ENCODE measurements at regions not wholly inside any gene's neighbourhood (a gene's known extent, or its start where the extent isn't known, plus 50 kb on each side); places are given as distances from the start of the nearest gene placed in this dataset.
"Not testable (repeated sequence)": the region's sequence is repeated elsewhere in the genome, so short reads cannot be mapped to it uniquely, and the experiment has no call there.

DNA sequence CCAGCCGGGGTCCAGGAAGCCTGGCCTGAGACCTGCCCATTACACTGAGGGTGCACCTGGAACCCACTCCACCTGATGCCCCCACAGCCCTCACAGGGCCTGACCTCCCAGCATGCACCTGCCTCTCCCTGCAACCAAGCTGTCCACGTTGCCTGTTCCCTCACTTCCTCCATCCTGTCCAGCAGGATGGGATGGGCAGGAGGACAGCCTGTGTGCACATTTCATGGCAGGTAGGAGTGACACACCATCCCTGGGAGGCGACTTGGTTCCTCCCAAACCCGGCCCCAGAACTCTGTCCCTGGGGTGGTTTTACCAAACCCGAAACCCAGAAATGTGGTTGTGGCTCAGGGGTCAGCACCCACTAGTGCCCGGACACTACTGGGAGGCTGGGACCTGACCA lies 203.8 kb upstream of the ZNF519 start:
- not testable (repeated sequence) for DNase-seq (ENCODE audit: low spot score)

DNA sequence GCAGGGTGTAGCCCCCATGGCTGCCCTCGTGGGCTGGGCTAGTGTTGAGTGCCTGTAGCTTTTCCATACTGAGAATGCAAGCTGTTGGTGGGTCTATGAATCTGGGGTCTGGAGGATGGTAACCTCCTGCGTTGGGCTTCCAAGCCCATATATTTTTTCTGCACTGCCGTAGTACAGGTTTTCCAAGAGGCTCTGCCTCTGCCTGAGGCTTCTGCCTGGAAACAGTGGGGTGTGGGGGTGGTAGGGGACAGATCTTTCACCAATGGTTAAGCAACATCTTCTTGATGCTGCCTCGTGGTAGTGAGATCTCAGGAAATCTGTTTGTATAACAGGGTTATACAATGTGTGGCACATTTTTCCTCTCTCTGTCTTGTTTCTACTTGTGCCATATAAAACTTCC lies 189.0 kb upstream of the ZNF519 start:
- not testable (repeated sequence) for DNase-seq (ENCODE audit: low spot score)

DNA sequence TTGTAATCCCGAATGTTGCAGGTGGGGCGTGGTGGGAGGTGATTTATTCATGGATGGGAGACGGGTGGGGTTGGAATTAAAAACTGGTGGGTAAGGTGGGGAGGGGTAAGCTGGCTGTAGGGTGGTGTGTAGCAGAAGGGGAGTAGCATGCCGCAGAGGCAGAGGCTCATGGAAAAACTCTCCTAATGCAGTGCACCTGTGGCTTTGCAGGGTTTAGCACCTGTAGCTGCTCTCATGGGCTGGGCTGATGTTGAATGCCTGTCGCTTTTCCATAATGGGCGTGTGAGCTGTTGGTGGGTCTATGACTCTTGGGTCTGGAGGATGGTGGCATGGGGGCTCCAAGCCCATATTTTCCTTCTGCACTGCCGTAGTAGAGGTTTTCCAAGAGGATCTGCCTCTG lies 169.0 kb upstream of the ZNF519 start:
- DNase-seq (ENCODE audit: low spot score): not testable (repeated sequence)

DNA sequence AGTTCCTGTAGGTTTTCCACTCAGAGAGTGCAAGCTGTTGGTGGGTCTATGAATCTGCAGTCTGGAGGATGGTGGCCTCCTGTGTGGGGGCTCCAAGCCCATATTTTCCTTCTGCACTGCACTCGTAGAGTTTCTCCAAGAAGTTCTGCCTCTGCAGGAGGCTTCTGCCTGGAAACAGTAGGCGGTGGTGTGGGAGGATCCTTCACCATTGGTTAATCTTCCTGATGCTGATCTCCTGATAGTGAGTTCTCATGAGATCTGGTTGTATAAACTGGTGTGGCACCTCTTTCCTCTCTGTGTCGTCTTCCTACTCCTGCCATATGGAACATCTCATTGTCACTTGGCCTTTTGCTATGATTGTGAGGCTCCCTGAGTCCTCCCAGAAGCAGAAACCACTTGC lies 162.8 kb upstream of the ZNF519 start:
- DNase-seq (ENCODE audit: low spot score): not testable (repeated sequence)

DNA sequence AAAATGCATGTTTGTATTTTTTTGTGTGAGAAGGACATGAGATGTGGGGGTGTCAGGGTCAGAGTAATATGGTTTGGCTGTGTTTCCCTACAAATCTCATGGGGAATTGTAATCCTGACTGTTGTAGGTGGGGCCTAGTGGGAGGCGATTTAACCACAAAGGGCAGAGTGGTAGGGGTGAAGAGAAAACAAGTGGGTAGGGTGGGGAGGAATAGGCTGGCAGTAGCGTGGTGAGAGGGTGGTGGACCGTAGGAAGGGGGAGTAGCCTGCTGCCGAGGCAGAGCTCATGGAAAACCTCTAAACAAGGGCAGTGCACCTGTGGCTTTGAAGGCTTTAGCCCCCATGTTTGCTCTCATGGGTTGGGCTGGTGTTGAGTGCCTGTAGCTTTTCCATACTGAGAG lies 152.8 kb upstream of the ZNF519 start:
- no peak for DNase-seq (ENCODE audit: low spot score)

DNA sequence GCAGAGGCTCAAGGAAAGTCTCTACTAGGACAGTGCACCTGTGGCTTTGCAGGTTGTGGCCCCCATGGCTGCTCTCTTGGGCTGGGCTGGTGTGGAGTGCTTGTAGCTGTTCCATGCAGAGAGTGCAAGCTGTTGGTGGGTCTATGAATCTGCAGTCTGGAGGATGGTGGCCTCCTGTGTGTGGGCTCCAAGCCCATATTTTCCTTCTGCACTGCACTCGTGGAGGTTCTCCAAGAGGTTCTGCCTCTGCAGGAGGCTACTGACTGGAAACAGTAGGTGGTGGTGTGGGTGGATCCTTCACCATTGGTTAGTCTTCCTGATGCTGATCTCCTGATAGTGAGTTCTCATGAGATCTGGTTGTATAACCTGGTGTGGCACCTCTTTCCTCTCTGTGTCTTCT lies 143.2 kb upstream of the ZNF519 start:
- not testable (repeated sequence) for DNase-seq (ENCODE audit: low spot score)

DNA sequence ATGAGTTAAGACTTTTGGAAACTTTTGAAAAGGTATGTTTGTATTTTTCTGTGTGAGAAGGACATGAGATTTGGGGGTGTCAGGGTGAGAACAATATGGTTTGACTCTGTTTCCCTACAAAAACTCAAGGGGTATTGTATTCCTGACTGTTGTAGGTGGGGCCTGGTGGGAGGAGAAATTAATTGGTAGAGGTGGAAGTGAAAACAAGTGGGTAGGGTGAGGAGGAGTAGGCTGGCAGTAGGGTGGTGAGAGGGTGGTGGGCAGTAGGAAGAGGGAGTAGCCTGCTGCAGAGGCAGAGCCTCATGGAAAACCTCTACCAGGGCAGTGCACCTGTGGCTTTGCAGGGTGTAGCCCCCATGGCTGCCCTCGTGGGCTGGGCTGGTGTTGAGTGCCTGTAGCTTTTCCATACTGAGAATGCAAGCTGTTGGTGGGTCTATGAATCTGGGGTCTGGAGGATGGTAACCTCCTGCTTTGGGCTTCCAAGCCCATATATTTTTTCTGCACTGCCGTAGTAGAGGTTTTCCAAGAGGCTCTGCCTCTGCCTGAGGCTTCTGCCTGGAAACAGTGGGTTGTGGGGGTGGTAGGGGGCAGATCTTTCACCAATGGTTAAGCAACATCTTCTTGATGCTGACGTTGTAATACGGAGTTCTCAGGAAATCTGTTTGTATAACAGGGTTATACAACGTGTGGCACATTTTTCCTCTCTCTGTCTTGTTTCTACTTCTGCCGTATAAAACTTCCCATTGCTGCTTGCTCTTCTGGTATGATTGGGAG lies 133.6 kb upstream of the ZNF519 start:
- DNase-seq (ENCODE audit: low spot score): not testable (repeated sequence)

DNA sequence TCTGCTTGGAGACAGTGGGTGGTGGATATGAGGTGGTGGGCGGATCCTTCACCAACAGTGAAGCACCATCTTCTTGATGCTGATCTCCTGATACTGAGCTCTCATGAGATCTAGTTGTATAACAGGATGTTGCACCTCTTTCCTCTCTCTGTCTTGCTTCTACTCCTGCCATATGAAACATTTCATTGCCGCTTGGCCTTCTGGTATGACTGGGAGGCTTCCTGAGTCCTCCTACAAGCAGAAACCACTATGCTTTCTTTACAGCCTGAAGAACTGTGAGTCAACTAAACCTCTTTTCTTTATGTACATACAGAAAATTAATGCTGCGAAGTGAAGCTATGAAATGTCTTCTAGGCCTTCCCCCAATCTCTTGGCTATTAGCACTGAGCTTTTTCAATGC lies 130.6 kb upstream of the ZNF519 start:
- DNase-seq (ENCODE audit: low spot score): not testable (repeated sequence)

DNA sequence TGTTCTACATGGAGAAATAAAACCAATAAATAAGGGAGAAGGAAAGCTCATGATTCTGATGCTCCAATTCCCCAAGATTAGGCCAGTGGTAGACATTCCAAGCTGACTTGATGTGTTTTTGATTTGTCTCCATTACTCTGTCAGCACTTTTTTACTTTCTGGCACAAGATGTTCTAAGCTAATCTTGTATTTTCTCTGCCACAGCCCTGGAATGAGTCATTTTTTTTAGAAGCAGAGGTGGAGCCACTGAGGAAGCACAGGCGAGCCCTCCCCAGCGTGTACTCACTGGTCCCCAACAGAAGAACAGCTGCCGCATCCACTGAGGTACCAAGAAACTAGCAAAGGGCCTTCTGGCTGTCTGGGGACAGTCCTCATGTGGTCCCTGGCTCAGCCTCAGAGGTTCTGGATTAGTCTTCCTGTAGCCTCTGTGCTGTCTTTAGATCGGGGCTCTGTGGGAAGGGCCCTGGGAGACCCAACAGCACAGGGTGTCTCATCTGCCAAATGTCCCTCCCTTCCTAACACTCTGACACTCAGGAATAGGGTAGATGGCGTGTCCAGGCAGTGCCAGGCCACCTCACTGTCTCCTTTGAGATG lies 117.9 kb upstream of the ZNF519 start:
- DNase-seq (ENCODE audit: low spot score): not testable (repeated sequence)

DNA sequence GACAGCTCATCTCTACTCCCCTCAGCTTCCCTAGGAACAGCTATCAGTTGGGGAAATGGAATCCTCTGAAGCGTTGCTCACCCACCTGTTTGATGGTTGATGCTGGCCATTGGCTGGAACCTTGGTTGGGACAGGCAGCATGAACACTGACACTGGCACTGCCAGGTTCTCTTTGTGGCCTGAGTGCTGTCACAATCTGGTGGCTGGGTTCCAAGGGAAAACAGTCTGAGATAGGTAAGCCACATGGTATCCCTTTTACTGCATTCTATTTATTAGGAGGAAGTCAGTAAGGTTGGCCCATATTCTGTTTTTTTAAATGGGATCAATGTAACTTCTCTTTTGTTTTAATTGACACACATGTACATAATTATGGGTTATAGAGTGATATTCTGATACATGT lies 107.0 kb upstream of the ZNF519 start:
- DNase-seq (ENCODE audit: low spot score): peak; percentile 49

DNA sequence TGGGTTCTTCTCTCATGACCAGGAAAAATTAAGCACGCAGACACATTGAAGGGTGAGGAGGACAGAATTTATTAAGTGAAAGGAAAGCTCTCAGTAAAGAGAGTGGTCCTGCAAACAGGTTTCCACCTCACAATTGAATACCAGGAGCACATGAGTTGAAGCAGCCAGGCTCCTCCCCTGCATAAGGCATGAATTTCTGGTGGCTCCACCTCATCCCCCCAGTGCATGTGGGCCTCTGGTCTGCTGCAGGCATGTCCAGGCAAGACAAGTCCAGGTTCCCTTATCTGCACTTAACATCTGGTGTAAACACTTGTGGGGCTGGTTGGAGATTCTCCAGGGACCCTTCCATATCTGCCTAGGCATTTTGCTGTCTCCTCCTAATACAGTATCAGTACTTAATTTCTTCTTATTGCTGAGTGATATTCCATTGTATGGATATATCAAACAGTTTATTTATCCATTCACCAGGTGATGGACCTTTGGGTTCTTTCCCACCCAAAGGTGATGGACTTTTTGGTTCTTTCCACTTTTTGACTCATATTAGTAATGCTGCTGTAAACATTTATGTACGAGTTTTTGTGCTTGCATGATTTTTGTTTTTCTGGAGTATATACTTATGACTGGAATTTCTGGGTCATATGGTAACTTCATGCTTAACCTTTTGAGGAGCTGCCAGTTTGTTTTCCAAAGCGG lies 104.3 kb upstream of the ZNF519 start:
- not testable (repeated sequence) for DNase-seq (ENCODE audit: low spot score)

DNA sequence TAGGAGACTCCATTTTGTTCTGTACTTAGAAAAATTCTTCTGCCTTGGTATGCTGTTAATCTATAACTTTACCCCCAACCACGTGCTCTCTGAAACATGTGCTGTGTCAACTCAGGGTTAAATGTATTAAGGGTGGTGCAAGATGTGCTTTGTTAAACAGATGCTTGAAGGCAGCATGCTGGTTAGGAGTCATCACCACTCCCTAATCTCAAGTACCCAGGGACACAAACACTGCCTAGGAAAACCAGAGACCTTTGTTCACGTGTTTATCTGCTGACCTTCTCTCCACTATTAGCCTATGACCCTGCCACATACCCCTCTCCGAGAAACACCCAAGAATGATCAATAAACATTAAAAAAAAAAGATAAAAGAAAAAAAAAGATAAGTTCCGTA lies 93.0 kb upstream of the ZNF519 start:
- DNase-seq (ENCODE audit: low spot score): not testable (repeated sequence)

DNA sequence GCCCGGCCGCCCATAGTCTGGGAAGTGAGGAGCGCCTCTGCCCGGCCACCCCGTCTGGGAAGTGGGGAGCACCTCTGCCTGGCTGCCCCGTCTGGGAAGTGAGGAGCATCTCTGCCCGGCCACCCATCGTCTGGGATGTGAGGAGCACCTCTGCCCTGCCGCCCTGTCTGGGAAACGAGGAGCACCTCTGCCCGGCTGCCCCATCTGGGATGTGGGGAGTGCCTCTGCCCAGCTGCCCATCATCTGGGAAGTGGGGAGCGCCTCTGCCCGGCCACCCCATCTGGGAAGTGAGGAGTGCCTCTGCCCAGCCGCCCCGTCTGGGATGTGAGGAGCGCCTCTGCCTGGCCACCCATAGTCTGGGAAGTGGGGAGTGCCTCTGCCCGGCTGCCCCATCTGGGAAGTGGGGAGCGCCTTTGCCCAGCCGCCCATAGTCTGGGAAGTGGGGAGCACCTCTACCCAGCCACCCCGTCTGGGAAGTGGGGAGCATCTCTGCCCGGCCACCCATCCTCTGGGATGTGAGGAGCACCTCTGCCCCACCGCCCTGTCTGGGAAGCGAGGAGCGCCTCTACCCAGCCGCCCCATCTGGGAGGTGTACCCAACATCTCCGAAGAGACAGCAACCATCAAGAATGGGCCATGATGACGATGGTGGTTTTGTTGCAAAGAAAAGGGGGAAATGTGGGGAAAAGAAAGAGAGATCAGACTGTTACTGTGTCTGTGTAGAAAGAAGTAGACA lies 92.5 kb upstream of the ZNF519 start:
- not testable (repeated sequence) for DNase-seq (ENCODE audit: low spot score)

DNA sequence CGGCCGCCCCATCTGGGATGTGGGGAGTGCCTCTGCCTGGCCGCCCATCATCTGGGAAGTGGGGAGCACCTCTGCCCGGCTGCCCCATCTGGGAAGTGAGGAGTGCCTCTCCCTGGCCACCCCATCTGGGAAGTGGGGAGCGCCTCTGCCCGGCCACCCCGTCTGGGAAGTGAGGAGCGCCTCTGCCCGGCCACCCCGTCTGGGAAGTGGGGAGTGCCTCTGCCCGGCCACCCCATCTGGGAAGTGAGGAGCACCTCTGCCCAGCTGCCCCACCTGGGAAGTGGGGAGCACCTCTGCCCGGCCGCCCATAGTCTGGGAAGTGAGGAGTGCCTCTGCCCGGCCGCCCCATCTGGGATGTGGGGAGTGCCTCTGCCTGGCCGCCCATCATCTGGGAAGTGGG lies 91.7 kb upstream of the ZNF519 start:
- not testable (repeated sequence) for DNase-seq (ENCODE audit: low spot score)

DNA sequence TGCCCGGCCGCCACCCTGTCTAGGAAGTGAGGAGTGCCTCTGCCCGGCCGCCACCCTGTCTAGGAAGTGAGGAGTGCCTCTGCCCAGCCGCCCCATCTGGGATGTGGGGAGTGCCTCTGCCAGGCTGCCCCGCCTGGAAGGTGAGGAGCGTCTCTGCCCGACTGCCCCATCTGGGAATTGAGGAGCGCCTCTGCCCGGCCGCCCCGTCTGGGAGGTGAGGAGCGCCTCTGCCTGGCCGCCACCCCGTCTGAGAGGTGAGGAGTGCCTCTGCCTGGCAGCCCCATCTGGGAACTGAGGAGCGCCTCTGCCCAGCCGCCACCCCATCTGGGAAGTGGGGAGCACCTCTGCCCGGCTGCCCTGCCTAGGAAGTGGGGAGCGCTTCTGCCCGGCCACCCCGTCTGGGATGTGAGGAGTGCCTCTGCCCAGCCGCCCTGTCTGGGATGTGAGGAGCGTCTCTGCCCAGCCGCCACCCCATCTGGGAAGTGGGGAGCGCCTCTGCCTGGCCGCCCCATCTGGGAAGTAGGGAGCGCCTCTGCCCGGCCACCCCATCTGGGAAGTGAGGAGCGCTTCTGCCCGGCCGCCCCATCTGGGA lies 91.1 kb upstream of the ZNF519 start:
- not testable (repeated sequence) for DNase-seq (ENCODE audit: low spot score)

DNA sequence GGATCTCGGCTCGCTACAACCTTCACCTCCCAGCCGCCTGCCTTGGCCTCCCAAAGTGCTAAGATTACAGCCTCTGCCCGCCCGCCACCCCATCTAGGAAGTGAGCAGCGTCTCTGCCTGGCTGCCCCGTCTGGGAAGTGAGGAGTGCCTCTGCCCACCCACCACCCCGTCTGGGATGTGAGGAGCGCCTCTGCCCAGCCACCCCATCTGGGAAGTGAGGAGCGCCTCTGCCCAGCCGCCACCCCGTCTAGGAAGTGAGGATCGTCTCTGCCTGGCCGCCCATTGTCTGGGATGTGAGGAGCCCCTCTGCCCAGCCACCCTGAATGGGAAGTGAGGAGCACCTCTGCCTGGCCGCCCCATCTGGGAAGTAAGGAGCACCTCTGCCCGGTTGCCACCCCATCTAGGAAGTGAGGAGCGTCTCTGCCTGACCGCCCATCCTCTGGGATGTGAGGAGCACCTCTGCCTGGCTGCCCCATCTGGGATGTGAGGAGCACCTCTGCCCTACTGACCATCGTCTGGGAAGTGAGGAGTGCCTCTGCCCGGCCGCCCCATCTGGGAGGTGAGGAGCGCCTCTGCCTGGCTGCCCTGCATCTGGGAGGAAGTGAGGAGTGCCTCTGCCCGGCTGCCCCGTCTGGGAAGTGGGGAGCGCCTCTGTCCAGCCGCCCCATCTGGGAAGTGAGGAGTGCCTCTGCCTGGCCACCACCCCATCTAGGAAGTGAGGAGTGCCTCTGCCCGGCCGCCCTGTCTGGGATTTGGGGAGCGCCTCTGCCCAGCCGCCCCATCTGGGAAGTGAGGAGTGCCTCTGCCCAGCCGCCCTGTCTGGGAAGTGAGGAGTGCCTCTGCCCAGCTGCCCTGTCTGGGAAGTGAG lies 90.4 kb upstream of the ZNF519 start:
- DNase-seq (ENCODE audit: low spot score): not testable (repeated sequence)

DNA sequence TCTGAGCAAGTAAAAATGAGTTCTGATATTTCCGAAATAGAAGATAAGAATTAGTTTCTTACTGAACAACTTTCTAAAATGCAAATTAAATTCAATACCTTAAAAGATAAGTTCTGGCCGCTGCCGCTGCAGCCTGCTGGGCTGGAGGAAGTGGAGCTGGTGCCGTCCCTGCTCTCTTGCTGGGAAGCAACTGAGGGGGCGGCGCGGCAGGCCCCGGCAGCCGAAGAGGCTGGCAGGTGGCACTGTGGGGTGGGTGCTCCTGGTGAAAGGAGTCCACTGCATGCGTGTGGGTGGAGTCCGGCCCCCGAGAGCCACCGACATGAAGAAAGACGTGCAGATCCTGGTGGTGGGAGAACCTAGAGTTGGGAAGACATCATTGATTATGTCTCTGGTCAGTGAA lies 89.5 kb upstream of the ZNF519 start:
- no peak for DNase-seq (ENCODE audit: low spot score)

DNA sequence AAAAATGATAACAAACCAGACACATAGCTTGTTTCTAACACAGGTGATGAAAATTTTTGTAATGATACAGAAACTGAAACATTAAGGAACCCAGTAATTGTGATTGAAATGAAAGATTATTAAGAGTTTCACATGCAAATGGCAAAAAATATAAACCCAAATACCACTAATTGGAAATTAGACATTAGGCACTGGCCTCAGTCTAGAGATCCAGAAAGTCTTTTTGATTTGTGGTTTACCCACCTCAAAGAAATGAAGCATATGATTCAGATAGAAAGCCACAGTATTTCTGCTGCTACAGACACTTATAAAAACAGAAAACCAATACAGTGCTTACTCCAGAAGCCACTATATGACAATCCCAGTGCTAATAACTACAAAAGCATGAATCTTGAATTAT lies 83.7 kb upstream of the ZNF519 start:
- not testable (repeated sequence) for DNase-seq (ENCODE audit: low spot score)

DNA sequence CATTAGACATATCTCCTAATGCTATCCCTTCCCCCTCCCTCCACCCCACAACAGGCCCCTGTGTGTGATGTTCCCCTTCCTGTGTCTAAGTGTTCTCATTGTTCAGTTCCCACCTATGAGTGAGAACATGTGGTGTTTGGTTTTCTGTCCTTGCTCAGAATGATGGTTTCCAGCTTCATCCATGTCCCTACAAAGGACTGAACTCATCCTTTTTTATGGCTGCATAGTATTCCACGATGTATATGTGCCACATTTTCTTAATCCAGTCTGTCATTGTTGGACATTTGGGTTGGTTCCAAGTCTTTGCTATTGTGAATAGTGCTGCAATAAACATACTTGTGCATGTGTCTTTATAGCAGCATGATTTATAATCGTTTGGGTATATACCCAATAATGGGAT lies 71.2 kb upstream of the ZNF519 start:
- DNase-seq (ENCODE audit: low spot score): not testable (repeated sequence)

DNA sequence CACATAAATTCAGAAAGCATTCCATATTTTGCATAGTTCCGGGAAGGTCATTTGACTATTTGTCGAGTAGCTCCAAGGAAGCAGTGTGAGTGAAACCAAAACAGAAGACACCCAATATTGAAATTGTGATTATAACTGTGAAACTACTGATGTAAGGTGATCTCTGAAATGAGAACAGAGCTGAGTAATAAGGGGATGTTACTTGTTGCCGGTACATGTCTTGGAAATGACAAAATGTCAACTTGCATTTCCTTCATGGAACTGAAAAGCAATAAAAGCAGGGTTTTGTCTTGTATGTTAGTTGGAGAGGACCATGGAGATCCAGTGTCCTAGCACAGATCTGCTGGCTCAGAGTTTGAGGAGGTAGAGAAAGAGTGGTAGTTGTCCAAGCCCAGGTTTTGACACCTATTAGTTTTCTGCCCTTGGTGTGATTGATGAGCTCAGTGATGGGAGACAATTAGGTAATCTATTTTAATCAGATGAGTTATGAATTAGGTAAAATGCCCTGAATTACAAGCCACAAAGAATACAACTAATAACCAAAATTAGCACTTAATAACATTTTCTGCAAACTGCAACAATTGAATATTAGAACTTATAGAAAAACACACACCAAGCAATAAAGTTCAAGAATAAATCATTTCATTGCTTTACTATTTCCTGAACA lies 58.7 kb upstream of the ZNF519 start:
- not testable (repeated sequence) for DNase-seq (ENCODE audit: low spot score)

All from mucosa of gallbladder (tissue), 1 donor.